HEK293T (cell line): ENCODE measurements at regions not wholly inside any gene's neighbourhood (a gene's known extent, or its start where the extent isn't known, plus 50 kb on each side); places are given as distances from the start of the nearest gene placed in this dataset.

Source experiments
- CTCF ChIA-PET: fragments of 350-600 bp; formaldehyde crosslinking; extraction: SDS; loops from one replicate; lab custom pipeline; 2021; ENCODE audit warnings: antibody characterized with exemption, inconsistent platforms; lab: Yijun Ruan, JAX
- POLR2A ChIA-PET: fragments of 350-600 bp; formaldehyde crosslinking; extraction: SDS; loops from one replicate; lab custom pipeline; 2020; ENCODE audit warnings: antibody characterized with exemption, inconsistent platforms; lab: Yijun Ruan, JAX
- DNase-seq: peaks from one replicate; pipeline ENCODE4 v3.0.0; 2012; ENCODE audit warnings: mixed read lengths; ENCODE audit errors: extremely low spot score
- ARNT ChIP-seq: fragments of 450-650 bp; IDR thresholded peaks from 2 replicates; pipeline ENCODE4 v1.6.1; 2017; ENCODE audit warnings: mild to moderate bottlenecking
- BHLHE40 ChIP-seq: fragments of 450-650 bp; IDR thresholded peaks from 2 replicates; pipeline ENCODE4 v1.6.1; 2016; ENCODE audit warnings: mild to moderate bottlenecking, moderate library complexity, borderline replicate concordance
- CTBP1 ChIP-seq: fragments of 450-650 bp; IDR thresholded peaks from 2 replicates; pipeline ENCODE4 v1.6.1; 2016; ENCODE audit warnings: borderline replicate concordance
- ELF4 ChIP-seq: fragments of 450-650 bp; IDR thresholded peaks from 2 replicates; pipeline ENCODE4 v1.6.1; 2017; ENCODE audit warnings: antibody characterized with exemption
- FOXA1 ChIP-seq: fragments of 450-650 bp; IDR thresholded peaks from 2 replicates; pipeline ENCODE4 v1.6.1; 2016; ENCODE audit warnings: mild to moderate bottlenecking
- FOXK2 ChIP-seq: fragments of 450-650 bp; IDR thresholded peaks from 2 replicates; pipeline ENCODE4 v1.6.1; 2016; ENCODE audit warnings: mild to moderate bottlenecking
- FOXM1 ChIP-seq: fragments of 450-650 bp; IDR thresholded peaks from 2 replicates; pipeline ENCODE4 v1.6.1; 2017; ENCODE audit warnings: mild to moderate bottlenecking, borderline replicate concordance
- HDGF ChIP-seq: fragments of 450-650 bp; IDR thresholded peaks from 2 replicates; pipeline ENCODE4 v1.6.1; 2017; ENCODE audit warnings: antibody characterized with exemption, borderline replicate concordance
- L3MBTL2 ChIP-seq: fragments of 450-650 bp; conservative IDR thresholded peaks from 2 replicates; pipeline ENCODE4 v1.6.1; 2016; ENCODE audit warnings: mild to moderate bottlenecking
- LEF1 ChIP-seq: fragments of 450-650 bp; IDR thresholded peaks from 2 replicates; pipeline ENCODE4 v1.6.1; 2017; ENCODE audit warnings: mild to moderate bottlenecking, borderline replicate concordance
- NFRKB ChIP-seq: fragments of 450-650 bp; IDR thresholded peaks from 2 replicates; pipeline ENCODE4 v1.6.1; 2016; ENCODE audit warnings: mild to moderate bottlenecking, moderate library complexity
- SP1 ChIP-seq: fragments of 450-650 bp; IDR thresholded peaks from 2 replicates; pipeline ENCODE4 v1.6.1; 2017
- SUZ12 ChIP-seq: fragments of 450-650 bp; IDR thresholded peaks from 2 replicates; pipeline ENCODE4 v1.6.1; 2016; ENCODE audit warnings: mild to moderate bottlenecking
- TARDBP ChIP-seq: fragments of 450-650 bp; IDR thresholded peaks from 2 replicates; pipeline ENCODE4 v1.6.1; 2016
- ZNF384 ChIP-seq: fragments of 450-650 bp; IDR thresholded peaks from 2 replicates; pipeline ENCODE4 v1.6.1; 2016
- TF ChIP-seq, protein P1 (sequence below): fragments of 450-650 bp; IDR thresholded peaks from 2 replicates; pipeline ENCODE4 v1.6.1; 2016

DNA sequence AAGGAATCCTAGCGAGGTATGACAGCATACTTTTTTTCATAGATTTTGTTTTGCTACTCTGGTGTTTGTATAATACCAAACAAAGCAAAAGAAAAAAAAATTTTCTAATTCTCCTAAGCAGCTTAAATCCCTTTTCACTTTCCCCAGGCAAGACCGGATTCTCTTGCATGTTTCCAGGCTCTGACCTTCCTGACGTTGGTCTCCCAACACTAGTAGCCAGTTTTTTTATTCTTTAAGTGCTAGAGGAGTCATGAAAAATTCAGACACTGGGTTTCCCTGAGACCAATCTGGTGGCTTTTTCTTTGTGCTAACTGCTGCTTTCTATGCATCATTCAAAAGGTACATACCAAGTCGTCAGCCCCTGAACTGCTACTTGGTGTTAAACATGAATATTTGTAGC lies 111.4 kb downstream of the ZNF326 start:
- DNase-seq, result no peak
- ChIA-PET CTCF (no interaction called here), POLR2A (no interaction called here)
- TF ChIP-seq L3MBTL2 (no peak), SUZ12 (no peak), CTBP1 (no peak), TARDBP (no peak), BHLHE40 (no peak), SP1 (no peak), HDGF (no peak), FOXM1 (no peak), FOXA1 (no peak), FOXK2 (no peak), NFRKB (no peak), ELF4 (no peak), ARNT (no peak), LEF1 (no peak), ZNF384 (no peak)
- TF ChIP-seq, protein P1, sequence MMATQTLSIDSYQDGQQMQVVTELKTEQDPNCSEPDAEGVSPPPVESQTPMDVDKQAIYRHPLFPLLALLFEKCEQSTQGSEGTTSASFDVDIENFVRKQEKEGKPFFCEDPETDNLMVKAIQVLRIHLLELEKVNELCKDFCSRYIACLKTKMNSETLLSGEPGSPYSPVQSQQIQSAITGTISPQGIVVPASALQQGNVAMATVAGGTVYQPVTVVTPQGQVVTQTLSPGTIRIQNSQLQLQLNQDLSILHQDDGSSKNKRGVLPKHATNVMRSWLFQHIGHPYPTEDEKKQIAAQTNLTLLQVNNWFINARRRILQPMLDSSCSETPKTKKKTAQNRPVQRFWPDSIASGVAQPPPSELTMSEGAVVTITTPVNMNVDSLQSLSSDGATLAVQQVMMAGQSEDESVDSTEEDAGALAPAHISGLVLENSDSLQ, result no peak

DNA sequence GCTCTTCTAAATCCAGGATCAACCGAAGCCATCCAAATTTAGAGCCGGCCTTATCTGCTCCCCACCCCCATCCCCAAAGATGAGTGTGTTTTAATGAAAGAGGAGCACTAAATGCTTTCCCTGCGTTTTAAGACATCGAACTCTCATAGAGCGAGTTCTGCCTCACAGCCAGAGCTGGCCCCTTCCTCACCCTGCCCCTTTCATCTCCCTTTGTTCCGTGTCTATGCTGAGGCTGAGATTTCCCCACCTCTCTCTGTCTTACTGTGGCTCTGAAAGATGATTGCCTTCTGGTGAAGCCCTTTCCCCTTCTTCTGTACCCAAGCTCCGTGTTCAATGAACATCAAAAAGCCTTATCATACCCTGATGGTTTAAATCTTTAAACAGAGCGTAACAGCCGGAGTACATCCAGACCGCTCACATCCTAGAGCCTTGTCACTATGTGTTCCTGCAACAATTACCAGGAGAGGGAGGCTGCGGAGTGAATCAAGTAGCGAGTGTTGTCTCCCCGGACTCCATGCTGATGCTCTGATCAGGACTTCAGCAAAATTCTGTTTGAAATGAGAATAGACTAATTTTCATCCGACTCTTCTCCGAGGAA lies 110.1 kb downstream of the ZNF326 start:
- POLR2A ChIA-PET, result no interaction called here
- CTCF ChIA-PET, result no interaction called here
- DNase-seq, result no peak
- TF ChIP-seq ZNF384, result no peak
- TF ChIP-seq, protein P1, result no peak
- TF ChIP-seq FOXK2, result no peak
- no peak for TF ChIP-seq HDGF
- no peak for TF ChIP-seq SP1
- no peak for TF ChIP-seq SUZ12
- TF ChIP-seq CTBP1, result no peak
- no peak for TF ChIP-seq LEF1
- no peak for TF ChIP-seq ELF4
- no peak for TF ChIP-seq ARNT
- no peak for TF ChIP-seq NFRKB
- TF ChIP-seq BHLHE40, result no peak
- TF ChIP-seq TARDBP, result no peak
- no peak for TF ChIP-seq L3MBTL2
- no peak for TF ChIP-seq FOXA1
- TF ChIP-seq FOXM1, result no peak

DNA sequence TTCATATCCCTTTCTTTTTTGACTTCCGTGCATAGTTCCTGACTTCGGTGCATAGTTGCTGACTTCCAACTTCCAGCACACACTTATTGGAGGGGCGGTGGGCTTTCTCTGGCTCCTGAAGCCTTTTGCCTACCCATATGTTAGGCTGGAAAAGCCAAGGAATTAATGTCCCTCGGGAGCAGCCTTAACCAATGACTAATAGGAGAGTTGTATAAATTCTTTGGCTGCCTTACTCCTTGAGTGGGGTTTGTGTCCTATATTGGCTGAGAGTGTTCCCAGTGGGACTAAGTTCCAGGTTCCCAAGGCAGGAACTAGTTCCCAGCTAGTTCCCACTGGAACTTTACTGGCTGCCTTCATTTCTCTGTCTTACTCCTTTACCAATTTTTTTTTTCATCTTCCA lies 105.7 kb downstream of the ZNF326 start:
- CTCF ChIA-PET, result no interaction called here
- DNase-seq, result no peak
- POLR2A ChIA-PET, result no interaction called here
- TF ChIP-seq HDGF (no peak), ELF4 (no peak), LEF1 (no peak), SUZ12 (no peak), ZNF384 (no peak), CTBP1 (no peak)
- TF ChIP-seq, protein P1, result no peak

GRCh38 chr1:90092441-90092840 lies 97.5 kb downstream of the ZNF326 start:
- ChIA-PET POLR2A (no interaction called here), CTCF (no interaction called here)
- no peak for DNase-seq
- TF ChIP-seq SP1 (no peak), FOXM1 (no peak), L3MBTL2 (no peak)
